CD14-positive monocyte (primary cell): ENCODE measurements at regions not wholly inside any gene's neighbourhood (a gene's known extent, or its start where the extent isn't known, plus 50 kb on each side); places are given as distances from the start of the nearest gene placed in this dataset.

Experiments used
- DNase-seq, 3 donors: peaks; one replicate each; pipeline ENCODE4 v3.0.0-alpha.2; 2011 to 2022
- H2AFZ ChIP-seq: 2 replicates; pipeline ENCODE4 v1.6.0; 2012; ENCODE audit warnings: mild to moderate bottlenecking, low read depth, low read length, inconsistent platforms; ENCODE audit not compliant: insufficient read depth, poor library complexity, severe bottlenecking
- H3K27ac ChIP-seq, 2 donors: 1 replicate in 1 of 2; 2 replicates in 1 of 2; pipeline ENCODE4 v1.5.1; 2012 to 2013; ENCODE audit warnings: low read length in 2 of 2, control low read depth in 1 of 2, inconsistent platforms in 1 of 2, low read depth in 1 of 2, mild to moderate bottlenecking in 1 of 2
- H3K27me3 ChIP-seq, 2 donors: one replicate each; pipeline versions ENCODE4 v1.6.0 to v1.6.1; 2011 to 2013; ENCODE audit warnings: low read length in 2 of 2; ENCODE audit not compliant: control insufficient read depth in 2 of 2, insufficient read depth in 2 of 2
- H3K36me3 ChIP-seq, 2 donors: replicated peaks in 1 of 2; 1 replicate in 1 of 2; 2 replicates in 1 of 2; pipeline versions ENCODE4 v1.5.1 to v1.6.1; 2012 to 2013; ENCODE audit warnings: low read length in 2 of 2, control low read depth in 1 of 2, inconsistent platforms in 1 of 2, mild to moderate bottlenecking in 1 of 2; ENCODE audit not compliant: insufficient read depth in 2 of 2, control insufficient read depth in 1 of 2
- H3K4me1 ChIP-seq, 2 donors: 1 replicate in 1 of 2; 2 replicates in 1 of 2; pipeline versions ENCODE4 v1.5.1 to v1.6.1; 2012 to 2013; ENCODE audit warnings: low read length in 2 of 2, control low read depth in 1 of 2, inconsistent platforms in 1 of 2, mild to moderate bottlenecking in 1 of 2, moderate library complexity in 1 of 2; ENCODE audit not compliant: insufficient read depth in 2 of 2, control insufficient read depth in 1 of 2
- H3K4me2 ChIP-seq: replicated peaks from 2 replicates; pipeline ENCODE3; 2012; ENCODE audit warnings: low read length, moderate library complexity, mild to moderate bottlenecking; ENCODE audit not compliant: poor library complexity, severe bottlenecking; ENCODE audit errors: extremely low read depth
- H3K4me3 ChIP-seq, 3 experiments: fragments of 200-600 bp in 1 of 3; sonication (generic) in 1 of 3; replicated peaks in 1 of 3; 1 replicate in 2 of 3; 2 replicates in 1 of 3; pipeline ENCODE4 v1.5.1; 2011 to 2013; ENCODE audit warnings: low read length in 3 of 3, mild to moderate bottlenecking in 3 of 3, control low read depth in 2 of 3, low read depth in 2 of 3, inconsistent platforms in 1 of 3, moderate library complexity in 1 of 3
- H3K79me2 ChIP-seq: 2 replicates; pipeline ENCODE4 v1.6.0; 2012; ENCODE audit warnings: mild to moderate bottlenecking, control low read depth, inconsistent platforms, low read length, moderate library complexity; ENCODE audit not compliant: insufficient read depth
- H3K9ac ChIP-seq: 2 replicates; pipeline ENCODE4 v1.6.0; 2017; ENCODE audit warnings: low read length, mild to moderate bottlenecking; ENCODE audit not compliant: insufficient read depth, poor library complexity, severe bottlenecking
- H3K9me3 ChIP-seq, 2 donors: replicated peaks in 1 of 2; 1 replicate in 1 of 2; 2 replicates in 1 of 2; pipeline versions ENCODE4 v1.5.1 to v1.6.1; 2012 to 2013; ENCODE audit warnings: low read length in 2 of 2, control low read depth in 1 of 2; ENCODE audit not compliant: control insufficient read depth in 1 of 2, insufficient read depth in 1 of 2
- H4K20me1 ChIP-seq: 2 replicates; pipeline ENCODE4 v1.6.0; 2012; ENCODE audit warnings: mild to moderate bottlenecking, low read length, control low read depth, moderate library complexity; ENCODE audit not compliant: insufficient read depth
- H3K27ac Mint-ChIP-seq, 7 donors: one replicate each; pipeline ENCODE4 v1.8.0; 2020; ENCODE audit warnings: mild to moderate bottlenecking in 7 of 7, mixed read lengths in 7 of 7, moderate library complexity in 6 of 7, inconsistent platforms in 2 of 7
- H3K27me3 Mint-ChIP-seq, 3 donors: one replicate each; pipeline ENCODE4 v1.8.0; 2021 to 2022; ENCODE audit warnings: low read depth in 3 of 3, mild to moderate bottlenecking in 3 of 3, mixed read lengths in 3 of 3, moderate library complexity in 3 of 3, inconsistent platforms in 1 of 3
- H3K36me3 Mint-ChIP-seq, 2 donors: one replicate each; pipeline ENCODE4 v1.8.0; 2020; ENCODE audit warnings: mixed read lengths in 2 of 2, inconsistent platforms in 1 of 2, mild to moderate bottlenecking in 1 of 2
- H3K4me1 Mint-ChIP-seq: one replicate; pipeline ENCODE4 v1.8.0; 2020; ENCODE audit warnings: mild to moderate bottlenecking, mixed read lengths
- H3K4me3 Mint-ChIP-seq, 2 donors: one replicate each; pipeline ENCODE4 v1.8.0; 2020; ENCODE audit warnings: mild to moderate bottlenecking in 2 of 2, mixed read lengths in 2 of 2, moderate library complexity in 1 of 2
- H3K9me3 Mint-ChIP-seq, 7 donors: one replicate each; pipeline ENCODE4 v1.8.0; 2020 to 2022; ENCODE audit warnings: mixed read lengths in 7 of 7, mild to moderate bottlenecking in 6 of 7, moderate library complexity in 6 of 7, inconsistent platforms in 2 of 7
- CTCF ChIP-seq: fragments of 200-600 bp; IDR thresholded peaks from one replicate; pipeline ENCODE4 v1.8.0; 2022; ENCODE audit warnings: antibody characterized with exemption, mild to moderate bottlenecking
- WGBS: methylation state at CpG from one replicate; pipeline ENCODE4 v1.1.5; 2013; ENCODE audit warnings: missing lambda C conversion rate; ENCODE audit not compliant: insufficient coverage; 5-methylcytosine and 5-hydroxymethylcytosine counted together
- intact Hi-C, 2 donors: fragments of 100-400 bp; cut with micrococcal nuclease; formaldehyde crosslinking; loops; one replicate each; pipeline versions ENCODE4 v1.15.0 to v1.15.1; 2023

- H3K36me3 ChIP-seq, result no peaks in the 10 kb centered on the region
- peak overlapping the region; percentile 77 to 93 (median 90) for H3K27ac Mint-ChIP-seq
- H3K36me3 Mint-ChIP-seq, result peaks cover 0 to 4% of the 10 kb centered on the region in 2 donors
- 0% methylated on average over 7 of the region's 15 CpGs for WGBS
- no peaks in the 10 kb centered on the region for H3K27me3 ChIP-seq
- H3K27me3 Mint-ChIP-seq, result peaks cover 0 to 7% (median 3%) of the 10 kb centered on the region in 3 donors
- peak overlapping the region in 1 of 2 donors; percentile 37 for H3K4me3 Mint-ChIP-seq
- intact Hi-C loops, result loop anchor here in 1 of 2 donors (10.0 kb wide), 1 partner anchor 56 kb away; no protein-coding TSS in a partner anchor
- peaks cover 0 to 10% (median 4%) of the 10 kb centered on the region in 7 donors for H3K9me3 Mint-ChIP-seq
- H2AFZ ChIP-seq, result peak overlapping the region; percentile 33
- H4K20me1 ChIP-seq, result no peaks in the 10 kb centered on the region
- H3K9ac ChIP-seq, result no peak overlapping the region
- peaks cover 29% of the 10 kb centered on the region for H3K4me1 Mint-ChIP-seq
- H3K4me2 ChIP-seq, result peak overlapping the region; percentile 45
- H3K4me3 ChIP-seq, result peak overlapping the region in 1 of 3 experiments; percentile 24
- peak; percentile 93 to 97 (median 95) for DNase-seq
- no peaks in the 10 kb centered on the region for H3K79me2 ChIP-seq
- H3K9me3 ChIP-seq, result no peaks in the 10 kb centered on the region
- peaks cover 22 to 23% of the 10 kb centered on the region in 2 donors for H3K4me1 ChIP-seq
- peak overlapping the region; percentile 72 to 77 for H3K27ac ChIP-seq
- TF ChIP-seq CTCF, result no peak
Measured at GRCh38 chr15:93179072-93179471, 90.1 kb upstream of the RGMA start.

GRCh38 chr15:93178371-93178770, 89.4 kb upstream of the RGMA start:
- Mint-ChIP-seq H3K9me3 (peaks cover 0 to 10% (median 7%) of the 10 kb centered on the region in 7 donors), H3K27ac (peak overlapping the region; percentile 77 to 93 (median 90)), H3K4me1 (peaks cover 31% of the 10 kb centered on the region), H3K27me3 (peaks cover 0 to 7% (median 3%) of the 10 kb centered on the region in 3 donors), H3K4me3 (peak overlapping the region in 1 of 2 donors; percentile 37), H3K36me3 (peaks cover 2 to 4% of the 10 kb centered on the region in 2 donors)
- Histone ChIP-seq H3K4me2 (peak overlapping the region; percentile 45), H4K20me1 (no peaks in the 10 kb centered on the region), H3K27ac (peak overlapping the region; percentile 72 to 77), H3K36me3 (no peaks in the 10 kb centered on the region), H3K9ac (no peak overlapping the region), H3K79me2 (no peaks in the 10 kb centered on the region), H3K4me3 (peak overlapping the region in 1 of 3 experiments; percentile 24), H3K27me3 (no peaks in the 10 kb centered on the region), H3K4me1 (peaks cover 22 to 23% of the 10 kb centered on the region in 2 donors), H2AFZ (no peak overlapping the region), H3K9me3 (peaks cover under 1 to 4% of the 10 kb centered on the region in 2 donors)
- no peak for TF ChIP-seq CTCF
- WGBS, result 90% methylated on average over 4 of the region's 8 CpGs
- DNase-seq, result no peak
- intact Hi-C loops, result loop anchor here in 1 of 2 donors (10.0 kb wide), 1 partner anchor 56 kb away; no protein-coding TSS in a partner anchor
